ENCODE measurements at regions not wholly inside any gene's neighbourhood (a gene's known extent, or its start where the extent isn't known, plus 50 kb on each side); places are given as distances from the start of the nearest gene placed in this dataset.
A peak's percentile ranks its signal among the peaks of the same experiment; 100 is the strongest.

DNA sequence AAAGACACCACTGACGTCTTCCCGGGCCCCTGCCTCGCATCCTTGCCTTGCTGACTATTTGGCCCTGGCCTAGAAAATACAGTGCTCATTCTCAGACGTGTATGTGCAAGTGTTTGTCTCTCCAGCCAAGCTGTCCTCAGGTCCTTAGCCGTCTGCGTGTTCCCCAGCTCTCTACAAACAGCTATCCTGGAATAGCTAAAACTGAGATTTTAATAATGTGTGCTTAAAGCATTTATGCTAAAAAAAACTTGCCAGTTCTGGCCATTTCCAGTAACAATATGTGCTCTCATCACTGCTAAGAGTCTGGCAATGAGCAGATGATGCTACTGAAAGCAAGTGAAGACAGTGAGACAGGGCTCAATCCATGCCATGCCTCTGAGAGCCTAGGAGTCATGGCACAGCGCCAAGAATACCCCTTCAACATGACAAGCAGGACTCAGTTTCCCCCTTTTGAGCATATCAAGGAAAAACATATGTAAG is 55.7 kb downstream of the IRF2BP2 start:
- no TSS peak for BruUV-seq (replicated peaks)
- TF ChIP-seq, protein P1, sequence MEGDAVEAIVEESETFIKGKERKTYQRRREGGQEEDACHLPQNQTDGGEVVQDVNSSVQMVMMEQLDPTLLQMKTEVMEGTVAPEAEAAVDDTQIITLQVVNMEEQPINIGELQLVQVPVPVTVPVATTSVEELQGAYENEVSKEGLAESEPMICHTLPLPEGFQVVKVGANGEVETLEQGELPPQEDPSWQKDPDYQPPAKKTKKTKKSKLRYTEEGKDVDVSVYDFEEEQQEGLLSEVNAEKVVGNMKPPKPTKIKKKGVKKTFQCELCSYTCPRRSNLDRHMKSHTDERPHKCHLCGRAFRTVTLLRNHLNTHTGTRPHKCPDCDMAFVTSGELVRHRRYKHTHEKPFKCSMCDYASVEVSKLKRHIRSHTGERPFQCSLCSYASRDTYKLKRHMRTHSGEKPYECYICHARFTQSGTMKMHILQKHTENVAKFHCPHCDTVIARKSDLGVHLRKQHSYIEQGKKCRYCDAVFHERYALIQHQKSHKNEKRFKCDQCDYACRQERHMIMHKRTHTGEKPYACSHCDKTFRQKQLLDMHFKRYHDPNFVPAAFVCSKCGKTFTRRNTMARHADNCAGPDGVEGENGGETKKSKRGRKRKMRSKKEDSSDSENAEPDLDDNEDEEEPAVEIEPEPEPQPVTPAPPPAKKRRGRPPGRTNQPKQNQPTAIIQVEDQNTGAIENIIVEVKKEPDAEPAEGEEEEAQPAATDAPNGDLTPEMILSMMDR (IDR thresholded peaks at IDR 0.05; ENCODE audit: insufficient read depth in 1 of 2, low read depth in 1 of 2, low read length in 1 of 2, severe bottlenecking in 1 of 2, unreplicated experiment in 1 of 2), result no peak
- Histone ChIP-seq H3K4me1 (peaks cover 12% of the 10 kb centered on the region; the same call in 1 of the 2 replicates), H3K9me3 (no peaks in the 10 kb centered on the region), H3K27me3 (replicated peaks; ENCODE audit: control insufficient read depth, insufficient read depth, low read length) (no peaks in the 10 kb centered on the region), H3K4me3 (ENCODE audit: low read depth, low read length) (no peak overlapping the region), H3K36me3 (ENCODE audit: control insufficient read depth, insufficient read depth, low read length) (no peaks in the 10 kb centered on the region)
- ChIA-PET POLR2A (no interaction called here), CTCF (no interaction called here)
- intact Hi-C loops (cut with micrococcal nuclease; ENCODE audit: unreplicated experiment), result no loop called here
- Mint-ChIP-seq H3K4me3 (ENCODE audit: unreplicated experiment) (no peak overlapping the region), H3K9me3 (ENCODE audit: unreplicated experiment) (no peaks in the 10 kb centered on the region), H3K27ac (ENCODE audit: unreplicated experiment) (no peak overlapping the region), H3K36me3 (ENCODE audit: insufficient read depth, unreplicated experiment) (peaks cover 4% of the 10 kb centered on the region), H3K4me1 (ENCODE audit: low read depth, unreplicated experiment) (peaks cover 16% of the 10 kb centered on the region), H3K27me3 (ENCODE audit: insufficient read depth, unreplicated experiment) (no peaks in the 10 kb centered on the region)
- DNase-seq, result no peak

- Mint-ChIP-seq H3K27me3 (ENCODE audit: insufficient read depth, unreplicated experiment) (no peaks in the 10 kb centered on the region), H3K9me3 (ENCODE audit: unreplicated experiment) (no peaks in the 10 kb centered on the region), H3K27ac (ENCODE audit: unreplicated experiment) (peak overlapping the region; percentile 11), H3K4me3 (ENCODE audit: unreplicated experiment) (no peak overlapping the region), H3K4me1 (ENCODE audit: low read depth, unreplicated experiment) (peaks cover 16% of the 10 kb centered on the region), H3K36me3 (ENCODE audit: insufficient read depth, unreplicated experiment) (peaks cover 4% of the 10 kb centered on the region)
- no peaks in the 10 kb centered on the region for H3K27me3 ChIP-seq (replicated peaks; ENCODE audit: control insufficient read depth, insufficient read depth, low read length)
- no peaks in the 10 kb centered on the region for H3K36me3 ChIP-seq (ENCODE audit: control insufficient read depth, insufficient read depth, low read length)
- intact Hi-C loops (cut with micrococcal nuclease; ENCODE audit: unreplicated experiment), result no loop called here
- BruUV-seq (replicated peaks), result no TSS peak
- ChIA-PET POLR2A (no interaction called here), CTCF (no interaction called here)
- peaks cover 12% of the 10 kb centered on the region; the same call in 1 of the 2 replicates for H3K4me1 ChIP-seq
- H3K4me3 ChIP-seq (ENCODE audit: low read depth, low read length), result no peak overlapping the region
- TF ChIP-seq, protein P1 (IDR thresholded peaks at IDR 0.05; ENCODE audit: insufficient read depth in 1 of 2, low read depth in 1 of 2, low read length in 1 of 2, severe bottlenecking in 1 of 2, unreplicated experiment in 1 of 2), result no peak
- no peaks in the 10 kb centered on the region for H3K9me3 ChIP-seq
- DNase-seq, result no peak
These were observed 56.5 kb downstream of the IRF2BP2 start for GRCh38 chr1:234553240-234554188.

DNA sequence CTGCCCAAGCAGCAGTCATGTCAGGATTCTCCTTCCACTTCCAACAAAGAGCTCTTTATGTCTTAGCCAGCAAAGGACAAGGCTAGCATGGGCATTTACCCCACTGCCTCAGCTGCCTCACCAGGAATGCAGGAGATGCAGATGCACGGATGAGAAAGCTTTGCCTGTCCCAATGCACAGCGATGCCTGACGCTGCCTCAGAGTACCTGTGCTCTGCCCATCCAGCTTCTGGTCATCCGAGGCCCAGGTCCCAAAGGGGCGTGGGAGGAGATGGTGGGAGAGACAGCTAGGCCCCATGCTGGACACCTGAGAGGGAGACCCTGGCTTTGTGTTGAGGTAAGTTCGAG is 59.0 kb downstream of the IRF2BP2 start:
- H3K4me1 ChIP-seq, result peaks cover 21% of the 10 kb centered on the region
- POLR2A ChIA-PET, result no interaction called here
- H3K27me3 Mint-ChIP-seq (ENCODE audit: insufficient read depth, unreplicated experiment), result no peaks in the 10 kb centered on the region

More for the DNA sequence above, 59.0 kb downstream of the IRF2BP2 start:
- Mint-ChIP-seq H3K27ac (ENCODE audit: unreplicated experiment) (no peak overlapping the region), H3K36me3 (ENCODE audit: insufficient read depth, unreplicated experiment) (peaks cover 4% of the 10 kb centered on the region), H3K9me3 (ENCODE audit: unreplicated experiment) (no peaks in the 10 kb centered on the region), H3K4me3 (ENCODE audit: unreplicated experiment) (no peak overlapping the region), H3K4me1 (ENCODE audit: low read depth, unreplicated experiment) (peaks cover 26% of the 10 kb centered on the region)
- no peaks in the 10 kb centered on the region for H3K27me3 ChIP-seq (replicated peaks; ENCODE audit: control insufficient read depth, insufficient read depth, low read length)
- CTCF ChIA-PET, result no interaction called here
- DNase-seq, result no peak
- H3K36me3 ChIP-seq (ENCODE audit: control insufficient read depth, insufficient read depth, low read length), result no peaks in the 10 kb centered on the region
- TF ChIP-seq, protein P1 (IDR thresholded peaks at IDR 0.05; ENCODE audit: insufficient read depth in 1 of 2, low read depth in 1 of 2, low read length in 1 of 2, severe bottlenecking in 1 of 2, unreplicated experiment in 1 of 2), result no peak
- H3K9me3 ChIP-seq, result no peaks in the 10 kb centered on the region
- H3K4me3 ChIP-seq (ENCODE audit: low read depth, low read length), result no peak overlapping the region
- no TSS peak for BruUV-seq (replicated peaks)
- intact Hi-C loops (cut with micrococcal nuclease; ENCODE audit: unreplicated experiment), result no loop called here

All from Caco-2 (cell line).